H7 (cell line): ENCODE measurements at regions not wholly inside any gene's neighbourhood (a gene's known extent, or its start where the extent isn't known, plus 50 kb on each side); places are given as distances from the start of the nearest gene placed in this dataset.
"Not testable (repeated sequence)": the region's sequence is repeated elsewhere in the genome, so short reads cannot be mapped to it uniquely, and the experiment has no call there.

ENCODE experiments used
- DNase-seq: peaks from one replicate; pipeline ENCODE4 v3.0.0; 2012
- H3K27me3 ChIP-seq: 2 replicates; pipeline ENCODE4 v1.6.0; 2011; ENCODE audit warnings: mild to moderate bottlenecking, low read length; ENCODE audit not compliant: control insufficient read depth, insufficient read depth
- H3K36me3 ChIP-seq: replicated peaks from 2 replicates; pipeline ENCODE4 v1.5.1; 2011; ENCODE audit warnings: low read length; ENCODE audit not compliant: control insufficient read depth, insufficient read depth
- H3K4me3 ChIP-seq: 2 replicates; pipeline ENCODE4 v1.5.1; 2011; ENCODE audit warnings: low read depth, mild to moderate bottlenecking, control low read depth, low read length, moderate library complexity; ENCODE audit not compliant: insufficient read depth

- not testable (repeated sequence) for DNase-seq, H3K4me3 ChIP-seq, H3K36me3 ChIP-seq, H3K27me3 ChIP-seq
These were observed 78.1 kb upstream of the SH3PXD2B start for GRCh38 chr5:172532439-172532838.

- H3K27me3 ChIP-seq, result no peaks in the 10 kb centered on the region
- H3K36me3 ChIP-seq, result no peaks in the 10 kb centered on the region
- DNase-seq, result no peak
- no peak overlapping the region for H3K4me3 ChIP-seq
These were observed 77.3 kb upstream of the SH3PXD2B start for GRCh38 chr5:172531704-172532026.

GRCh38 chr5:172530878-172531703 is 76.8 kb upstream of the SH3PXD2B start:
- Histone ChIP-seq H3K27me3 (no peaks in the 10 kb centered on the region), H3K4me3 (no peak overlapping the region), H3K36me3 (no peaks in the 10 kb centered on the region)
- DNase-seq, result no peak

DNA sequence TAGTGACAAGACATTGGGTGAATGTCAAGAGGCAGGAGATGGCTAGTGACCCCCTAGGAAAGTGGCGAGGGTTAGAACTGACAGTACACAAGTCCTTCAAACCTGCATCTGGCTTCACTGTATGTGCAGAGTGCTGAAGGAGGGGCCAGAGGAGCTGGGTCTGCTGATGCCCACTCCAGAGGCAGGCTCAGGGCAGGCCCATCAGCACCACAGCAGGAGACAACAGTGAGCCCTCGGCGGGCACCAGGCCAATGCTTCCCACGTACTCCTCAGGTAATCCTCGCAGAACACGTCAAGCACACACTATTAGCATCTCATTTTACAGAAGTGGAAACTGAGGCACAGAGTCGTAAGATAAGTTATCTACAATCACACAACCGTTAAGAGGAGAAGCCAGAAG is 76.1 kb upstream of the SH3PXD2B start:
- H3K36me3 ChIP-seq, result no peaks in the 10 kb centered on the region
- no peak overlapping the region for H3K4me3 ChIP-seq
- no peak for DNase-seq
- no peaks in the 10 kb centered on the region for H3K27me3 ChIP-seq

- Histone ChIP-seq H3K36me3 (no peaks in the 10 kb centered on the region), H3K27me3 (no peaks in the 10 kb centered on the region), H3K4me3 (no peak overlapping the region)
- no peak for DNase-seq
These were observed 75.6 kb upstream of the SH3PXD2B start for GRCh38 chr5:172529896-172530295.

- no peak for DNase-seq
- Histone ChIP-seq H3K27me3 (no peaks in the 10 kb centered on the region), H3K36me3 (no peaks in the 10 kb centered on the region), H3K4me3 (no peak overlapping the region)
These were observed 74.1 kb upstream of the SH3PXD2B start for GRCh38 chr5:172528440-172528839.

DNA sequence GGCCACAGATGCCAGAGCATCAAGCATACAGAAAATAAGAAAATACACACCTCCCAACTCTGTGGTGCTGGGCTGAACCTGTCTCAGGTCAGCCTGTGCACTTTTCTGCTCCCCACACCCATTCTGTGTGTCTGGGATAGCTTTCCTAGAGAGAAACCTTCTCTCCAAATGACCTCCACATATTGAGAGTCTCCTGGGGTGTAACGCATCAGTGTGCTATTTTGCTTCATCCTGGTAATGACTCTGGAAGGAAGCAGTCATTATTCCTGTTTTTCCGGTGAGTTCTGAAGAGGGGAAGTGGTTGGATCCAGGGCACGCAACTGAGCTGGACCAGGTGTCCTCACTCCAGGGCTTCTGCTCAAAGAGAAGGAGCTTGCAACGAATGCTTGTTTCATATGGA is 73.2 kb upstream of the SH3PXD2B start:
- H3K27me3 ChIP-seq, result no peaks in the 10 kb centered on the region
- H3K4me3 ChIP-seq, result no peak overlapping the region
- DNase-seq, result no peak

DNA sequence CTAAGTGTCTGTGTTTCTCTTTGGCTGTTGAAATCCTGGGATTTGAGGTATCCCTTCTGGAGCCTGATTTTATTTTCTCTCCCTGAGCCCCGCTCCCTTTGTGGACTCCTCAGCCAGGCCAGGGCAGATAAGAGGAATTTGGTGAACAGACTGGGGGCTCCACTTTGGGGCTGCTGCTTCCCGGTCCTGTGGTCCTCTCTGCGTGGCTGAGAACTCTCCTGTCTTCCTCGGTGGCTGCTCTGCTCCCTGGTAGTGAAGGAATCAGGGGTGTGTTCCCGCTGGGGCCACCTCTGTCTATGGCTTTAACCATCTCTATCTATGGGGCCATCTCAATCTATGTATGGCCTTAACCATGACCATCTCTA is 71.7 kb upstream of the SH3PXD2B start:
- Histone ChIP-seq H3K4me3 (no peak overlapping the region), H3K36me3 (no peaks in the 10 kb centered on the region), H3K27me3 (no peaks in the 10 kb centered on the region)
- no peak for DNase-seq

More for the DNA sequence above, 73.2 kb upstream of the SH3PXD2B start:
- H3K36me3 ChIP-seq, result no peaks in the 10 kb centered on the region

DNA sequence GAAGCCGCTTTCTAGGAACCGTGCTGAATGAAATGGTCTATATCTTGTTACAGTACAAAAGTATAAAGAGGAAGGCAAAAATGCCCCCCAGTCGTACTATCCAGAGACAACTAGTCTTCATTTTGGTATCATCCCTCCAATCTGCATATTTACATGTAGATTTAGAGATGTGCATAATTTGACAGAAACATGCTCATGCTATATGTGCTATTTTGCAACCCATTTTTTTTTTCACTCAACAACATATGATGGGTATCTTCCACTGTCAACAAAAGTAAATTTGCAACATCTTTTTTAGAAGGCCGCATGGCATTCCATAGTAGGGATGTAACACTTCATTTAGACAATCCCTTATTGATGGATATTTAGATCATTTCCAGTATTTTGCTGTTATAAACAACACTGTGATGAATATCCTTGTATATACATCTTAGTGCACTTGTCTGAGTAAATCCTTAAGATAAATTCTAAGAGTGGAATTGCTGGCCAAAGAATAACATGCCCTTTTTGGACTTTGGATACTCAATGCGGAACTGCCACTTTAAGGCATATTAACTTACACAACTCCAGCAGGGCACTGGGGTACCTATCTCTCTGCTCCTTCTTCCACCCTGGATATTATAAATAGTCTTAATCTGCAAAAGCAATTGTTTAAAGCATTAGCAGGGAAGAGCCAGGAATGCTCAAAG is 71.1 kb upstream of the SH3PXD2B start:
- Histone ChIP-seq H3K36me3 (no peaks in the 10 kb centered on the region), H3K4me3 (no peak overlapping the region), H3K27me3 (no peaks in the 10 kb centered on the region)
- no peak for DNase-seq

DNA sequence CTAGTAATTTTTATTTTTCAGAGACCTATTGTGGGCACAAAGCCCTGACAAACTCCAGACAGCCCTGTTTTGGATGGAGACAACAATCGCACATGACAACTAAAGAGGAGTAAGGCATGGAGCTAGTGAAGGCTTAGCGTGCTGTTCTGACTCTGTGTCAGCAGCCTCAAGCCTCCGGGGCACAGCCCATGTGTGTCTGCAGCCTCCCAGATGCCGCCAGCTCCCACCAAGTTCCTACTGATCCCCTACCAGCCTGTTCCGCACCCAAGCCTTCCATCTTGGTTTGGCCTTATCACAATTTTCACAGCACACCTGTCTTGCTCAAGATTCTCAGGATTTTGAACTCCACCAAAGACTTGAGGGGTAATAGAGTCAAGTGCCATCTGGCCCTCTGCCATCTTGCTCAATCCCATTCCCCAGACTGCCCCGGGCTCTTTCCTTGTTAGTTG is 70.3 kb upstream of the SH3PXD2B start:
- Histone ChIP-seq H3K27me3 (no peaks in the 10 kb centered on the region), H3K36me3 (no peaks in the 10 kb centered on the region), H3K4me3 (no peak overlapping the region)
- DNase-seq, result no peak

- no peak for DNase-seq
- H3K27me3 ChIP-seq, result no peaks in the 10 kb centered on the region
- H3K4me3 ChIP-seq, result no peak overlapping the region
- no peaks in the 10 kb centered on the region for H3K36me3 ChIP-seq
These were observed 68.9 kb upstream of the SH3PXD2B start for GRCh38 chr5:172523146-172523745.

GRCh38 chr5:172521338-172521932 is 67.1 kb upstream of the SH3PXD2B start:
- no peaks in the 10 kb centered on the region for H3K36me3 ChIP-seq
- H3K27me3 ChIP-seq, result no peaks in the 10 kb centered on the region
- no peak overlapping the region for H3K4me3 ChIP-seq
- DNase-seq, result no peak

GRCh38 chr5:172511952-172512351 is 57.6 kb upstream of the SH3PXD2B start:
- no peaks in the 10 kb centered on the region; the same call in 1 of the 2 replicates for H3K27me3 ChIP-seq
- DNase-seq, result no peak
- H3K4me3 ChIP-seq, result no peak overlapping the region
- no peaks in the 10 kb centered on the region for H3K36me3 ChIP-seq

- H3K36me3 ChIP-seq, result no peaks in the 10 kb centered on the region
- no peaks in the 10 kb centered on the region; the same call in 1 of the 2 replicates for H3K27me3 ChIP-seq
- H3K4me3 ChIP-seq, result no peak overlapping the region
- DNase-seq, result no peak
These were observed 55.1 kb upstream of the SH3PXD2B start for GRCh38 chr5:172509405-172509781.
